Adrenal gland (tissue), 9 donors: ENCODE measurements at regions not wholly inside any gene's neighbourhood (a gene's known extent, or its start where the extent isn't known, plus 50 kb on each side); places are given as distances from the start of the nearest gene placed in this dataset.

Experiments
- DNase-seq, 7 donors: peaks; one replicate each; pipeline ENCODE4 v3.0.0-alpha.2; 2019 to 2020
- H3K27ac ChIP-seq, 5 donors: fragments of 200-600 bp; sonication (generic) in 4 of 5; 1 replicate in 3 of 5; 2 replicates in 2 of 5; pipeline versions ENCODE4 v1.5.1 to v1.8.0; 2016 to 2020; ENCODE audit warnings: mild to moderate bottlenecking in 1 of 5
- H3K27me3 ChIP-seq: fragments of 200-600 bp; 2 replicates; pipeline ENCODE4 v1.8.0; 2021
- H3K36me3 ChIP-seq, 2 donors: fragments of 200-600 bp; replicated peaks in 1 of 2; 1 replicate in 1 of 2; 2 replicates in 1 of 2; pipeline versions ENCODE4 v1.5.1 to v1.8.0; 2018 to 2022
- H3K4me1 ChIP-seq, 2 donors: fragments of 200-600 bp; replicated peaks in 1 of 2; 1 replicate in 1 of 2; 2 replicates in 1 of 2; pipeline versions ENCODE4 v1.5.1 to v1.8.0; 2018 to 2021
- H3K4me3 ChIP-seq, 4 donors: fragments of 200-600 bp; sonication (generic) in 3 of 4; one replicate each; pipeline ENCODE4 v1.5.1; 2016 to 2018
- H3K9me3 ChIP-seq, 3 donors: fragments of 200-600 bp; sonication (generic) in 1 of 3; replicated peaks in 1 of 3; 1 replicate in 2 of 3; 2 replicates in 1 of 3; pipeline versions ENCODE4 v1.5.1 to v1.8.0; 2016 to 2021
- POLR2A ChIP-seq, 2 donors: fragments of 450-650 bp; IDR thresholded peaks; one replicate each; pipeline ENCODE4 v1.6.1; 2017; ENCODE audit warnings: antibody characterized with exemption in 2 of 2, mild to moderate bottlenecking in 2 of 2, moderate library complexity in 1 of 2
- WGBS, 4 donors: extraction: QIAGEN DNeasy Blood & Tissue Kit in 2 of 4; methylation state at CpG; one replicate each; pipeline versions ENCODE4 v1.1.5 to v1.1.7; 2013 to 2017; 5-methylcytosine and 5-hydroxymethylcytosine counted together
- intact Hi-C, 2 donors: fragments of 100-400 bp; cut with DNase I; formaldehyde crosslinking; loops; one replicate each; pipeline versions ENCODE4 v1.14.1 to v1.15.0; 2022 to 2023
- TF ChIP-seq, protein P1 (sequence below), 6 experiments: fragments of 450-650 bp in 4 of 6; fragments of 200-600 bp in 2 of 6; sonication (generic) in 1 of 6; IDR thresholded peaks; 1 replicate in 5 of 6; 2 replicates in 1 of 6; pipeline versions ENCODE4 v1.5.1 to v1.8.0; 2016 to 2021; ENCODE audit warnings: antibody characterized with exemption in 6 of 6, mild to moderate bottlenecking in 2 of 6, moderate library complexity in 1 of 6
- donor health status: healthy with polysubstance abuse.
- donor health status: Bipolar disorder and iron deficiency.
- donor health status: DM: yes; HTN: yes; CAD: no.
- donor health status: DM: no; HTN: no; CAD: no.
- donor health status: DM: no; HTN: no; CAD: no.

DNA sequence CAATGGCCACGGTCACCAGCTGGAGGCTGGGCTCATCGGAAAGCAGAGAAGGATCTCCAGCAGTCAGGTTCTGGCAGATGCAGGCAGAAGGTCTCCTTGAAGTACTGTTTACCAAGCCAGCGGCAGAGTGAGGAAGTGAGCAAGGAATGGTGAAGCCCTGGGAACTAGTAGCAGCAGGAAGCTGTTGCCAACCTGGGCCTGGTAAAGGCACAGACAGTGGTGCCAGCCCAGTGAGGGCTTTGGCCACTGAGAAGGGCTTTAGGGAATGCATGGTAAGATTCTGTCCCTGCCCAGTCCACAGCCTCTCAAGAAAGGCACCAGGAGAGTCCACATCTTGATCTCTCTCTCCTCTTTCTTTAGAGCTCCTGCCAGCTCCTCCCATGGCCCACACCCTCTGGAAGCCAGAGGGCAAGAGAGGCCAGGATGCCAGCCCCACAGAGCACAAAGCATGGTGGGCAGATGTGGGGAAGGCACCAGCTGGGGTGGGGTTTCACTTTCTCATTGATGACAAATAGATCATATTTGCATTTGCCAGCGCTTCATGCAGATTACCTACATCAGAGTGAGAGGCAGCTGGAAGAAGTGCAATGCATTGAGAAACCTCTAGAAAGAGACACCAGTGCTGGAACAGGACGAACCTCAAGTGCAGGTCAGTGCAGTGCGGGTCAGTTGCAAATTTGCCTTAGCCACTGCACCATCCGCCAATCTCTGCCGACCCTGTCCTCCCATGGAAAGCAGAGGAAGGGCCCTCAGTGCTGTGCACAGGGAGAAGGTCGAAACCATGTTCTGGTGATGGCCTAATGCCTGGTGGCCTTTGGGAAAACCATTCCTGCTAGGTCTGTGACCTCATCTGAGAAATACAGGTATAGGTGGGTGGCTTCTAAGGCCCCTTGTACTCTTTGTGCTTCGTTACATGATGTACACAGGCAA is 667.8 kb upstream of the MKI67 start:
- no peaks in the 10 kb centered on the region for H3K9me3 ChIP-seq
- H3K27me3 ChIP-seq = no peaks in the 10 kb centered on the region
- intact Hi-C loops = no loop called here
- 77 to 87% (median 83%) methylated on average over 10 of the region's 10 CpGs for WGBS, 4 donors
- no peaks in the 10 kb centered on the region for H3K4me1 ChIP-seq
- H3K36me3 ChIP-seq = no peaks in the 10 kb centered on the region
- no peak overlapping the region for H3K4me3 ChIP-seq
- H3K27ac ChIP-seq = no peak overlapping the region
- no peak for DNase-seq
- no peak for TF ChIP-seq POLR2A (IDR thresholded peaks at IDR 0.05)
- TF ChIP-seq, protein P1, sequence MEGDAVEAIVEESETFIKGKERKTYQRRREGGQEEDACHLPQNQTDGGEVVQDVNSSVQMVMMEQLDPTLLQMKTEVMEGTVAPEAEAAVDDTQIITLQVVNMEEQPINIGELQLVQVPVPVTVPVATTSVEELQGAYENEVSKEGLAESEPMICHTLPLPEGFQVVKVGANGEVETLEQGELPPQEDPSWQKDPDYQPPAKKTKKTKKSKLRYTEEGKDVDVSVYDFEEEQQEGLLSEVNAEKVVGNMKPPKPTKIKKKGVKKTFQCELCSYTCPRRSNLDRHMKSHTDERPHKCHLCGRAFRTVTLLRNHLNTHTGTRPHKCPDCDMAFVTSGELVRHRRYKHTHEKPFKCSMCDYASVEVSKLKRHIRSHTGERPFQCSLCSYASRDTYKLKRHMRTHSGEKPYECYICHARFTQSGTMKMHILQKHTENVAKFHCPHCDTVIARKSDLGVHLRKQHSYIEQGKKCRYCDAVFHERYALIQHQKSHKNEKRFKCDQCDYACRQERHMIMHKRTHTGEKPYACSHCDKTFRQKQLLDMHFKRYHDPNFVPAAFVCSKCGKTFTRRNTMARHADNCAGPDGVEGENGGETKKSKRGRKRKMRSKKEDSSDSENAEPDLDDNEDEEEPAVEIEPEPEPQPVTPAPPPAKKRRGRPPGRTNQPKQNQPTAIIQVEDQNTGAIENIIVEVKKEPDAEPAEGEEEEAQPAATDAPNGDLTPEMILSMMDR (IDR thresholded peaks at IDR 0.05) = no peak

DNA sequence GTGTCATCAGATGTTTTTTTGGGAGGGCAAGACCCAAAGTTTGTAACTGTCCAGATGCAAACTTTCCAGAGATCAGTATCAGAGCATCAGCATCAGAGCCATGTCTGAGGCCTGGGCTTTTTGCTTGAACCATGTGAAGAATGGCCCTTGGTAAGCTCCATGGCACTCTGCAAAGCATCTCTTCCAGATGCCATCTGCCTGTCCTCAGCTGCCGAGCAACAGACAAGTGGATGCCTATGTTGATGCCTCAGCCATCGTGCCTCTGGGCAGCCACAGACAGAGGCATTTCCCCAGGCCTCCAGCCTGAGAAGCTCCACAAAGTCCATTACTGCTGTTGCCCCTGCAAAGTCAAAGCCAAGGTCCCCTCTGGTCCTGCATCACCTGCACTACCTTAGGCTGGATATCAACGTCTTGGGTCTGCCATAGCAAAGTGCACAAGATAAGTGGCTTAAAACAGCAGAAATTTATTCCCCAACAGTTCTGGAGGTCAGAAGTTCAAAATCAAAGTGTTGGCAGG is 670.2 kb upstream of the MKI67 start:
- no peak overlapping the region for H3K27ac ChIP-seq
- H3K27me3 ChIP-seq = no peaks in the 10 kb centered on the region
- WGBS, 4 donors = 61 to 84% (median 78%) methylated on average over 3 of the region's 3 CpGs
- no peak for DNase-seq
- H3K4me1 ChIP-seq = no peaks in the 10 kb centered on the region
- intact Hi-C loops = no loop called here
- no peak overlapping the region for H3K4me3 ChIP-seq
- no peaks in the 10 kb centered on the region for H3K36me3 ChIP-seq
- no peaks in the 10 kb centered on the region for H3K9me3 ChIP-seq
- no peak for TF ChIP-seq POLR2A (IDR thresholded peaks at IDR 0.05)
- TF ChIP-seq, protein P1 (IDR thresholded peaks at IDR 0.05) = no peak

DNA sequence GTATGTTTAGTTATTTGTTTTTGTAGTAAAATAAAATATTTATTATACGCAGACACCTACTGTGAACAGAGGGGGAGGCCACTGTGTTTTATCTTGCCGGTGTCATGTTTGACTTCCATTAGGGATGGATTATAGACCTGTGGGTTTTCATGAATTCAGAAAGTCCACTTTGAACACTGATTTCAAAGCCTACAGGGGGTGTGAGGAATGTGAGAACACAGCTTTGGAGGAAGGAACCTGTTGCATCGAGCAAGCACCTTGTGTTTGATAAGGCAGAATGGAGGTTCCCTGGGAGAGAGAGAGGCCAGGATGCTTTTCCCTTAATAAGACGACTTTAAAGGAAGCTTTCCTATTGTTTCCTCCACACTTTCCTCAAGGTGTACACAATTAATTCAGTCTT is 665.0 kb upstream of the MGMT start:
- 66 to 86% (median 74%) methylated on average over 4 of the region's 4 CpGs for WGBS, 4 donors
- intact Hi-C loops = no loop called here
- Histone ChIP-seq H3K36me3 (no peaks in the 10 kb centered on the region), H3K9me3 (no peaks in the 10 kb centered on the region), H3K27ac (no peak overlapping the region), H3K4me1 (no peaks in the 10 kb centered on the region), H3K27me3 (no peaks in the 10 kb centered on the region), H3K4me3 (no peak overlapping the region)
- no peak for DNase-seq
- TF ChIP-seq POLR2A (IDR thresholded peaks at IDR 0.05) = no peak
- TF ChIP-seq, protein P1 (IDR thresholded peaks at IDR 0.05) = no peak

GRCh38 chr10:128803790-128804189 is 663.3 kb upstream of the MGMT start:
- H3K4me3 ChIP-seq = no peak overlapping the region
- 43 to 56% (median 49%) methylated on average over 5 to 8 of the region's 8 CpGs for whole genome bisulfite sequencing, 4 donors
- no peak for DNase-seq
- TF ChIP-seq, protein P1 (IDR thresholded peaks at IDR 0.05) = no peak
- TF ChIP-seq POLR2A (IDR thresholded peaks at IDR 0.05) = no peak
- no peaks in the 10 kb centered on the region for H3K36me3 ChIP-seq
- no peaks in the 10 kb centered on the region for H3K27me3 ChIP-seq
- intact Hi-C loops = no loop called here
- H3K27ac ChIP-seq = no peak overlapping the region
- no peaks in the 10 kb centered on the region for H3K9me3 ChIP-seq
- H3K4me1 ChIP-seq = no peaks in the 10 kb centered on the region
